ENCODE measurements at regions not wholly inside any gene's neighbourhood (a gene's known extent, or its start where the extent isn't known, plus 50 kb on each side); places are given as distances from the start of the nearest gene placed in this dataset.

DNA sequence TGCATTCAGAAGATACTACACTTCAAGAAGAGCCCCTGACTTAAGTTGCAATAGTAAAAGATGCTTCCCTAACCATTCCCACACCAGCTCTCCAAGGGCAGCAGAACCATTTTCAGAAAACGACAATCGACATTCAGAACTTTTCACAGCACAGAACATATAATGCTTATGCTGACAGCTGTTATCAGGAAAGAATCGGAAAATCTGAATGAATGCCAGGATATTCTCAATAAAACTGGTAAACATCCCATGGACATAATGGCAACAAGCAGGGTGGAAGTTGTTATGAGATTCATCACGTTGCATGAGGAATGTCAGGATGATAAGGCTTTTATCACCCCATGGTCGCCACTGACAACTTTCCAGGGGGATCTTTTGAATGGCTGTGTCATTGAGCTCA lies 246.6 kb upstream of the CHRM3 start (continued):
- no peak for TF ChIP-seq ZNF629 (tag by site-specific recombination; IDR thresholded peaks at IDR 0.05)

DNA sequence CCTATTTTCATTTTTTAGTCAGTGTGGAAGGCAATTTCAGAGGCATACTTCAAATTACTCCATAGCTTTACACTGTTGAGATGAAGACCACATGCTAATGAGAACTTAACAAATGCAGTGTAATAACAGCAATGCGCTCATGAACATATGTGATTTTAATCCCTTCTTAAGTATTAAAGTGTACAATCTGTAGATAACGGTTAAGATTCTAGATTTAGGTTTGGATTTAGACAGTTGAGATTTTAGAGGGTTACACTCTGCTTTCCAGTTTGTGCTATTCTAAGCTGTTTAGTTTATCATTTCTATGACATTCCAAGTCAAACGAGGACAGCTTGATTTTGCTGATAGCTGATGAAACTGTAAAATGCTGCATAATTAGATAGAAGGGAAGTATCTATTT lies 257.8 kb upstream of the CHRM3 start:
- POLR2A ChIA-PET = no interaction called here

More for the DNA sequence above, 257.8 kb upstream of the CHRM3 start:
- no peak overlapping the region for H3K27ac ChIP-seq (ENCODE audit: extremely low read depth, low read depth, low read length)
- H3K4me3 ChIP-seq (ENCODE audit: low read depth, low read length) = no peak overlapping the region
- peaks cover 7% of the 10 kb centered on the region; the same call in 1 of the 2 replicates for H3K4me1 ChIP-seq (ENCODE audit: control insufficient read depth, insufficient read depth, low read length)
- no peaks in the 10 kb centered on the region for H3K36me3 ChIP-seq (ENCODE audit: control insufficient read depth in 2 of 2, insufficient read depth in 1 of 2, low read length in 2 of 2)
- CTCF ChIA-PET = interaction anchor here (0.5 kb wide), 1 partner anchor 279 kb away, joined by 6 read pairs; no protein-coding TSS in a partner anchor
- TF ChIP-seq ZNF768 (tag by site-specific recombination; IDR thresholded peaks at IDR 0.05) = no peak
- TF ChIP-seq ZNF433 (tag by site-specific recombination; IDR thresholded peaks at IDR 0.05; ENCODE audit: low read depth) = no peak
- no peak for TF ChIP-seq ZNF610 (tag by site-specific recombination; IDR thresholded peaks at IDR 0.05; ENCODE audit: borderline replicate concordance)
- no peak for TF ChIP-seq TCF7L2 (IDR thresholded peaks at IDR 0.05; ENCODE audit: borderline replicate concordance, low read depth, low read length)
- no peak for TF ChIP-seq ZSCAN18 (tag by site-specific recombination; IDR thresholded peaks at IDR 0.05)
- TF ChIP-seq KLF8 (tag by site-specific recombination; IDR thresholded peaks at IDR 0.05) = no peak
- TF ChIP-seq ZNF792 (tag by site-specific recombination; IDR thresholded peaks at IDR 0.05) = no peak
- no peak for TF ChIP-seq ZNF658 (tag by site-specific recombination; IDR thresholded peaks at IDR 0.05)
- TF ChIP-seq ZNF626 (tag by site-specific recombination; IDR thresholded peaks at IDR 0.05) = no peak
- no peak for TF ChIP-seq ZNF140 (tag by site-specific recombination; IDR thresholded peaks at IDR 0.05)
- no peak for TF ChIP-seq KLF16 (tag by site-specific recombination; IDR thresholded peaks at IDR 0.05)
- no peak for TF ChIP-seq ZFHX2 (tag by site-specific recombination; conservative IDR thresholded peaks at IDR 0.05)
- TF ChIP-seq ZNF202 (tag by site-specific recombination; IDR thresholded peaks at IDR 0.05; ENCODE audit: borderline replicate concordance) = no peak
- TF ChIP-seq, protein P1, sequence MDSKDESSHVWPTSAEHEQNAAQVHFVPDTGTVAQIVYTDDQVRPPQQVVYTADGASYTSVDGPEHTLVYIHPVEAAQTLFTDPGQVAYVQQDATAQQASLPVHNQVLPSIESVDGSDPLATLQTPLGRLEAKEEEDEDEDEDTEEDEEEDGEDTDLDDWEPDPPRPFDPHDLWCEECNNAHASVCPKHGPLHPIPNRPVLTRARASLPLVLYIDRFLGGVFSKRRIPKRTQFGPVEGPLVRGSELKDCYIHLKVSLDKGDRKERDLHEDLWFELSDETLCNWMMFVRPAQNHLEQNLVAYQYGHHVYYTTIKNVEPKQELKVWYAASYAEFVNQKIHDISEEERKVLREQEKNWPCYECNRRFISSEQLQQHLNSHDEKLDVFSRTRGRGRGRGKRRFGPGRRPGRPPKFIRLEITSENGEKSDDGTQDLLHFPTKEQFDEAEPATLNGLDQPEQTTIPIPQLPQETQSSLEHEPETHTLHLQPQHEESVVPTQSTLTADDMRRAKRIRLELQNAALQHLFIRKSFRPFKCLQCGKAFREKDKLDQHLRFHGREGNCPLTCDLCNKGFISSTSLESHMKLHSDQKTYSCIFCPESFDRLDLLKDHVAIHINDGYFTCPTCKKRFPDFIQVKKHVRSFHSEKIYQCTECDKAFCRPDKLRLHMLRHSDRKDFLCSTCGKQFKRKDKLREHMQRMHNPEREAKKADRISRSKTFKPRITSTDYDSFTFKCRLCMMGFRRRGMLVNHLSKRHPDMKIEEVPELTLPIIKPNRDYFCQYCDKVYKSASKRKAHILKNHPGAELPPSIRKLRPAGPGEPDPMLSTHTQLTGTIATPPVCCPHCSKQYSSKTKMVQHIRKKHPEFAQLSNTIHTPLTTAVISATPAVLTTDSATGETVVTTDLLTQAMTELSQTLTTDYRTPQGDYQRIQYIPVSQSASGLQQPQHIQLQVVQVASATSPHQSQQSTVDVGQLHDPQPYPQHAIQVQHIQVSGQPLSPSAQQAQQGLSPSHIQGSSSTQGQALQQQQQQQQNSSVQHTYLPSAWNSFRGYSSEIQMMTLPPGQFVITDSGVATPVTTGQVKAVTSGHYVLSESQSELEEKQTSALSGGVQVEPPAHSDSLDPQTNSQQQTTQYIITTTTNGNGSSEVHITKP (tag by site-specific recombination; IDR thresholded peaks at IDR 0.05) = no peak
- TF ChIP-seq, protein P2, sequence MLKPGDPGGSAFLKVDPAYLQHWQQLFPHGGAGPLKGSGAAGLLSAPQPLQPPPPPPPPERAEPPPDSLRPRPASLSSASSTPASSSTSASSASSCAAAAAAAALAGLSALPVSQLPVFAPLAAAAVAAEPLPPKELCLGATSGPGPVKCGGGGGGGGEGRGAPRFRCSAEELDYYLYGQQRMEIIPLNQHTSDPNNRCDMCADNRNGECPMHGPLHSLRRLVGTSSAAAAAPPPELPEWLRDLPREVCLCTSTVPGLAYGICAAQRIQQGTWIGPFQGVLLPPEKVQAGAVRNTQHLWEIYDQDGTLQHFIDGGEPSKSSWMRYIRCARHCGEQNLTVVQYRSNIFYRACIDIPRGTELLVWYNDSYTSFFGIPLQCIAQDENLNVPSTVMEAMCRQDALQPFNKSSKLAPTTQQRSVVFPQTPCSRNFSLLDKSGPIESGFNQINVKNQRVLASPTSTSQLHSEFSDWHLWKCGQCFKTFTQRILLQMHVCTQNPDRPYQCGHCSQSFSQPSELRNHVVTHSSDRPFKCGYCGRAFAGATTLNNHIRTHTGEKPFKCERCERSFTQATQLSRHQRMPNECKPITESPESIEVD (tag by site-specific recombination; IDR thresholded peaks at IDR 0.05) = no peak
- TF ChIP-seq ZNF398 (tag by site-specific recombination; IDR thresholded peaks at IDR 0.05) = no peak
- H3K9me3 ChIP-seq (ENCODE audit: control insufficient read depth, insufficient read depth, low read depth, low read length) = no peaks in the 10 kb centered on the region
